Adrenal gland (tissue), 5 donors: ENCODE measurements at regions not wholly inside any gene's neighbourhood (a gene's known extent, or its start where the extent isn't known, plus 50 kb on each side); places are given as distances from the start of the nearest gene placed in this dataset.

Experiments
- POLR2A ChIP-seq, 2 donors: fragments of 450-650 bp; IDR thresholded peaks; one replicate each; pipeline ENCODE4 v1.6.1; 2017; ENCODE audit warnings: antibody characterized with exemption in 2 of 2, mild to moderate bottlenecking in 2 of 2, moderate library complexity in 1 of 2
- TF ChIP-seq, protein P1 (sequence below), 6 experiments: fragments of 450-650 bp in 4 of 6; fragments of 200-600 bp in 2 of 6; sonication (generic) in 1 of 6; IDR thresholded peaks; 1 replicate in 5 of 6; 2 replicates in 1 of 6; pipeline versions ENCODE4 v1.5.1 to v1.8.0; 2016 to 2021; ENCODE audit warnings: antibody characterized with exemption in 6 of 6, mild to moderate bottlenecking in 2 of 6, moderate library complexity in 1 of 6
- donor health status: DM: no; HTN: no; CAD: no.

DNA sequence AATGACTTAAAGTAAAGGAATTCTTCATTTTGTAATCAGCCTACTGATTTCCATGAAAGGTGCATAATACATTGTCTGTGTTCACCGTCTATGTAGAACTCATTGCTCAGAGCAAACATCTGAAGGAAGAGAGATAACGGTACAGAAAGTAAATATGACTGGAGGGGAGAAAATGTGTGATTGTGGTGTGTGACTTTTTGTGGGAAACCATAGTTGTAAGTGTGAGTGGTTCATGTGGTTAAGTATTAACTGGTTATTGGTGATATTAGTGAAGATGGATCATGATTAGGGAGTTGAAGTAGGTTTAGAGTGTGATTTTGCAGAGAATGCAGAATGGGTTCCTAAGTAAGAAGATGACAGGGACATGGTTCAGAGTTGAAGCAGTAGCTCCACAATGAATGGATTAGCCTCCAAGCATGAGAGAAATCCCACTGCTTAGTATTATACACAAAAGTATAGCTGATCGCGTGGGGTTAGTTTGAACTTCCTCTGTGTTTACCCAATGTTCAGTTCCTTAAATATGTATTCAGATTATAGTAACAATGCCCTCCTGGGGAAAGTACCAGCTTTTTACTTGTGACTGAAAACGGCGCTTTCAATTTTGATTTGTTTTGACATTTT lies 368.9 kb downstream of the UTRN start:
- TF ChIP-seq, protein P1, sequence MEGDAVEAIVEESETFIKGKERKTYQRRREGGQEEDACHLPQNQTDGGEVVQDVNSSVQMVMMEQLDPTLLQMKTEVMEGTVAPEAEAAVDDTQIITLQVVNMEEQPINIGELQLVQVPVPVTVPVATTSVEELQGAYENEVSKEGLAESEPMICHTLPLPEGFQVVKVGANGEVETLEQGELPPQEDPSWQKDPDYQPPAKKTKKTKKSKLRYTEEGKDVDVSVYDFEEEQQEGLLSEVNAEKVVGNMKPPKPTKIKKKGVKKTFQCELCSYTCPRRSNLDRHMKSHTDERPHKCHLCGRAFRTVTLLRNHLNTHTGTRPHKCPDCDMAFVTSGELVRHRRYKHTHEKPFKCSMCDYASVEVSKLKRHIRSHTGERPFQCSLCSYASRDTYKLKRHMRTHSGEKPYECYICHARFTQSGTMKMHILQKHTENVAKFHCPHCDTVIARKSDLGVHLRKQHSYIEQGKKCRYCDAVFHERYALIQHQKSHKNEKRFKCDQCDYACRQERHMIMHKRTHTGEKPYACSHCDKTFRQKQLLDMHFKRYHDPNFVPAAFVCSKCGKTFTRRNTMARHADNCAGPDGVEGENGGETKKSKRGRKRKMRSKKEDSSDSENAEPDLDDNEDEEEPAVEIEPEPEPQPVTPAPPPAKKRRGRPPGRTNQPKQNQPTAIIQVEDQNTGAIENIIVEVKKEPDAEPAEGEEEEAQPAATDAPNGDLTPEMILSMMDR (IDR thresholded peaks at IDR 0.05), result no peak
- no peak for TF ChIP-seq POLR2A (IDR thresholded peaks at IDR 0.05)
